Non-pigmented ciliary epithelial cell (primary cell): ENCODE measurements at regions not wholly inside any gene's neighbourhood (a gene's known extent, or its start where the extent isn't known, plus 50 kb on each side); places are given as distances from the start of the nearest gene placed in this dataset.
"Not testable (repeated sequence)": the region's sequence is repeated elsewhere in the genome, so short reads cannot be mapped to it uniquely, and the experiment has no call there.

ENCODE experiments used
- DNase-seq: peaks from one replicate; pipeline ENCODE4 v3.0.0-alpha.2; 2010; ENCODE audit warnings: low read depth

DNA sequence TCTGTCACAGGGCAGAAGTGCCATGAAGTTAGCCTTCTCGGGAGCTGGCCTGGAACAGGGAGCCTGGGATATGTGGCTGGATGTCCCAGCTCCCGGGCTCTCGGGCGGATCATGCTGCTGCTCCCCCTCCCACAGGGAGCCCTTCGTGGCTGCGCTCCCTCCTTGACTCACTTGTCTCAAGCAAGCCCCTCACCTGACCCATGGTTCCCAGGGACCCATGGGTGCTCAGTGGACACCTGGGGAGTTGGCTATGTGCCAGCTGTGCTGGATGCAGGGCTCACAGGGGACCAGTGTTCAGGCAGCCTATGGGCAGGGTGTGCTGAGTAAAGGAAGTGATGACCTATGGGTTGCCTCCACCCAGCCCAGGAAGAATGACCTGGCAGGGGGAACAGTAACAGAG, 213.1 kb upstream of the SGCG start:
- DNase-seq = no peak

DNA sequence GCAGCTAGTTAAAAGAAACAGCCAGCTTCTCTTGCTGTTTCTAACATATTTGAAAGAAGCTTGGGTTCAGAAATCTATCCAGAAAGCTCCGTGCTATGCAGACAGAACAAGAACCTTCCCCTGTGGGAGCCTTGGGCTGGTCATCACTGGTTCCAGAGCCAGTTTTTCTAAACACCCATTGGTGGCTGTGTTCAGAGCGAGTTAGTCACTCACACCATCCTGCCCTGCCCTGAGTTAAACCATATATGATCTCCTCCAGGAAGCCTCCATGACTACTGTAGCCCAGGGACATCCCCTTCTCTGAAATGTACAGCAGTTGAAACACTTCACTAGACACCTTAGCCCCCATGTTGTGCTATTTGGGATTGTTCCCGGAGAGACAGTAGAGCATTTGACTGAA, 200.8 kb upstream of the SGCG start:
- DNase-seq = no peak

DNA sequence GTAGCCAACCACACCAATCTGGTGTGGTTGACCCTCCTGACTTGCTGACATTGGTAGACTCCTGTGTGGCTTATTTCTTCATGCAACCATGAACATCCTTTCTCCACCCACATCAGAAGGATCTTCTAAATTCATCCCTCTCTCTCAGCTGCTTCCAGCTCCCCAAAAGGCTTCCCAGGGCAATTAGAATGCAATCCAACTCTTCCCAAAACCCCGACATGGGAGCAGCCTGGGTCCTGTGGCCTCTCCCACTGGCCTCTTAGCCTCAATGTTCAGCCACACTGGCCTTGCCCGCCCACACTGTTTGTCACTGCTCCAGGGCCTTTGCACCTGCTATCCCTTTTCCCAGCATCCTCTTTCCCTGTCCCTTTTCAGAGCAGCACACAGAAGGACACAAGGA, 199.8 kb upstream of the SGCG start:
- no peak for DNase-seq

DNA sequence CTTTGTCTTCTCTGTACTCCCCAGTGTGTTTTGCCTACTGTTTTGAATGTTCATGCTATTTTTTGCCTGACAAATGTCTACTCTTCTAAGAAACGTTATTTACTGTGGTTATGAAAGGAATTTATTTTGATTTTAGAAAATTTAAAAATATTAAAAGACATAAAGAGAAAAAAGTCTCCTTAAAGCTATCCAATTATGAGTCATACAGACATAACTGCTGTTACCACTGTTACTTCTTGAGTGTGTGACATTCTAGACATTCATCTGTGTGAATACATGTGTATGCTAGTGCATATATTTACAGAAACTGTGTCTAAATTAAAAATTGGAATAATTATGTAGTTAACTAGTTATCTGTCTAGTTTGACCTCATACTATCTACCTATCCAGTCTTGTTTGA, 187.6 kb upstream of the SGCG start:
- DNase-seq = no peak

DNA sequence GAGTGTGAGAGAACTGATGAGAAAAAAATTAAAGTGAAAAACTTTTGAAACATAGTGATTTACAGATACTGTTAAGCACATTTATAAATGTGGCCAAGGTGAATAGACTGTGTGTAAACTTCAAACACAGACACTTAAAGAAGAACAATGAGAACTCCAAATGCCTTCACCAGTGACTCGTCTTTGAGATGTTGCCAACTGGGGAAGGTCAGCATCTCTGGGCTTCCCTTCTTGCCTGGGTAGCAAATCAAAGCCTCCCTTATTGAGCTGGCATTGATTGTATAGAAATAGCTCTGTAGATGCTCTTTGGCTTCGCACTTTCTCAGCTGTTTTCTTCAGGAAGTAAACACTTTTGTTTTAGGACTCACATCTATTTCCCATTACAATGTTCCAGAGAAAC, 177.3 kb upstream of the SGCG start:
- no peak for DNase-seq

DNA sequence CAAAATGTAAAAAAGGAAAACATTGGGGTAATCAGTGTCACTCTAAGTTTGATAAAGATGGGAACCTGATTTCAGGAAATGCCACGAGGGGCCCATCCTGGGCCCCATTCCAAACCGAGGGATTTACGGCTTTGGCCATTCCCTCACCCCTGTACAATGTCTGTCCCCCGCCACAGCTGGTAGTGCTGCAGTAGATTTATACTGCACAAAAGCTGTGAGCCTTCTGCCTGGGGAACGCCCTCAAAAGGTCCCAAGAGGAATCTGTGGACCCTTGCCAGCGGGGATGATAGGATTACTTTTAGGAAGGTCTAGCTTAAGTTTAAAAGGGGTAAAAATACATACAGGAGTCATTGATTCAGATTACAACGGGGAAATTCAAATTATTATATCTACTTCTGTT, 173.4 kb upstream of the SGCG start:
- no peak for DNase-seq

DNA sequence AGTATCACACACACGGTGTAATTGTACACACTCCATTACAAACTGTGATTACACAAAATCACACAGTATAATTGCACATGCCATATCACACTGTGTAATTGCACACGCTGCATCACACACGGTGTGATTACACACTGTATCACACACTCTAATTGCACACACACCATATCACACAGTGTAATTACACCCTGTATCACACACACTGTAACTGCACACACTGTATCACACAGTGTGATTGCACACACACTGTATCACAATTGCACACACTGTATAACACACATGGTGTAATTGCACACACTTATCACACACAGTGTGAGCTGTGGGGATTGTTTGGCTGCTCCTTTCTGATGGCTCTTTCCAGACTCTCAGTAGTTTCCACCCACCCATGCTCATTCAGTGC, 162.6 kb upstream of the SGCG start:
- no peak for DNase-seq

DNA sequence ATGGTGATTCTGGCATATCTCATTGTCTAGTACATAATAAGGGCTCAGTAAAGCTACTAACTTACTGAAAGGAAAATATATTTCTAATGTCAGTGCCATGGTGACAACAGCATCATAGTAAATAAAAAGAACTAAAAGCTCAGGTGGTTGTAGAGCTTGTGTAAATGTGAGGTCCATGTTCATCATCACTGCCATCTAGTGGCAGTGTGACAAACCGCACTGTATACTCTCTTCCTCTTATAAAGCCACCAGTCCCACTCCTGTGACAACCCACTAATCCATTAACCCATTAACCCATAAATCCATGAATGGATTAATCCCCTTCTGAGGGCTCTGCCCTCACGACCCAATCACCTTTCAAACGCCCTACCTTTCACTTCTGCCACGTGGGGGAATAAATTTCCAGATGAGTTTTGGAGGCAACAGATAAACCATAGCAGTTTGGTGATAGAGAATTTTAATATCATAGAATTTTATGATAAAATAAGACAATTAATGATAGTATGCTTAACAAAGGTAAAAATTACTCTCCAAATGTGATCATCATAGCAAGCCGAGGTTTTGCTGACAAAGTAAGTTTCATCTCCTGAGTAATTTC, 160.4 kb upstream of the SGCG start:
- DNase-seq = peak; percentile 17

DNA sequence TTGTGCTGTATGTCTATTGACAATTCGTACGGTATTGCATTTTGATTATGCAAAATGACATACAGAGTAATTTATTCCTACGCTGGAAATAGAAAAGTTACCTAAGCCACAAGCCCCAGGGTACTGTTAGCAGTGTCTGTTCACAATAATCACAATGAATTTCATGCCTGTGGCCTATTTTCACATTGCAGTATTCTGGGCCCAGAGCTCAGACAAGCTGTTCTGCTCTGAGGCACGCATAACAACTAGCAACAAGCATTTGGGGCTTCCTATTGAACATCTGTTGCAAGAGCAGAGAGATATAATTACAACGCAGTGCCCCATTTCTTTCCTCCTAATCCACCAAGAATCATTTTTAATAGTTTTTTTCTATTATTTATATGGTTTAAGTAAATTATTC, 158.9 kb upstream of the SGCG start:
- DNase-seq = no peak

DNA sequence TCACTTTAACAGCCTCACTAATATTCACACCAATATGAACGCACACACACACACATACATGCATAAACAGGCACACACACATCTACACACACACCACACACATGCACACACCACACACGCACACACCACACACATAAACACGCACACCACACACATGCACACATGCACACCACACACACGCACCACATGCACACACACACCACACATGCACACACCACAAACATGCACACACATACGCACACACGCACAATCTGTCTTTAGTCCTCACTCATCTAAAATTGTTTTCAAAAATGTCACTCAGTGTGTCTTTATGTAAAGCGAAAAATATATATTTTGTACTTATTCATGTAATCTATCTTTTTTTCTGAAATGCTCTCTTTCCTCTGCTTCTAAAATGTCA, 158.1 kb upstream of the SGCG start:
- no peak for DNase-seq

DNA sequence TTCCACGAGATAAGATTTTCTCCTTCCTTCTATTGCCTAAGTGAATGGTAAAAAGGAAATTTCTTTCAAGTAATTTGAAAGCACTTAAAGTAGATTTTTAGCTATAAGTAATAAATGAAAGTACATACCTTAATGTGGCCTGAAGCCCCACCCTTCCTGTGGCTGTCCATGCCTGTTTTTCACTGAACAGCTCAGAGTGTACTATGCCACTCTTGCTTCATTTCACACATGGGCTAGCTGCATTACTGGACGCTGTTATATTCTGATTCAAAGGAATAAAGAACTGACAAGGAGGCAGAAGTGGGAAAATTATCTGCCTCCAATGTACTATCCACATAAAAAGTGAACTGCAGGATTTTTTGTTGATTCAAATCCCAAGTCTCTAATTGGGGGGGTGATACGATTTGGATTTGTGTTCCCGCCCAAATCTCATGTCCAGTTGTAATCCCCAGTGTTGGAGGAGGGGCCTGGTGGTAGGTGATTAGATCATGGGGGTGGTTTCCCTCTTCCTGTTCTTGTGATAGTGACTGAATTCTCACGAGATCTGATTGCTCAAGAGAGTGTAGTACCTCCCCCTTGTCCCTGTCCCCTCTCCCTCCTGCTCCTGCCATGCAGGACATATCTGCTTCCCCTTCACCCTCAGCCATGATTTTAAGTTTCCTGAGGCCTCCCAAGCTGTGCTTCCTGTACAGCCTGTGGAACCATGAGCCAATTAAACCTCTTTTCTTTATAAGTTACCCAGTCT, 154.7 kb upstream of the SGCG start:
- no peak for DNase-seq

DNA sequence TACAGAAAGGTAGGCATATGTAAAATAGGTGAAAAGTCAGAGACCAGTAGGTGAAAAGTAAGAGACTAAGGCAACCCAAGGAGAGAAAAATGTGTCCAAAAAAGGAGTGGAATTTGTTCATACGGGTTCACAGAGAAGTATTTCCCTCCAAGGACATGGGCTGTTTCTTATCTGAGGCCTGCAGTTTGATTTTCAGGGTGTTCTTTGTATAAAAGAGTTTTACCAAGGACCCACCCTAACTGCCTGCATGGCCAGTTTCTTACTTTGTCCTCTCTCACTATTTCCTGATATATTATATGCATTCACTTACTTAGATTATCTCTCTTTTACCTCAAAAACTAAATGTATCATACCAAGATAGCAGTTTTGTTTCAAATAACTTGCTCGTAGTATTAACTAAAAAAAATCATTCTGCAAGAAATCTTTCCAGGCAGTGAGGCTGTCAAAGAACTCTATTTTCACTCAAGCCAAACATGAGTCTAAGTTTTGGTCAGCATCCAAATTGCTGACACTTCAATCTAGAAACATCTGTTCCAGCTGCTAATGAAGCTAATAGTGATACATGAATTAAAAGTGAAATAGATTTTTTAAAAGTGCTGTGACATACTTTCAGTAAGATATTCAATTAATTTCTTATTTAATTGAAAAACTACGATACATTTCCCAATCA, 141.4 kb upstream of the SGCG start:
- DNase-seq = no peak

DNA sequence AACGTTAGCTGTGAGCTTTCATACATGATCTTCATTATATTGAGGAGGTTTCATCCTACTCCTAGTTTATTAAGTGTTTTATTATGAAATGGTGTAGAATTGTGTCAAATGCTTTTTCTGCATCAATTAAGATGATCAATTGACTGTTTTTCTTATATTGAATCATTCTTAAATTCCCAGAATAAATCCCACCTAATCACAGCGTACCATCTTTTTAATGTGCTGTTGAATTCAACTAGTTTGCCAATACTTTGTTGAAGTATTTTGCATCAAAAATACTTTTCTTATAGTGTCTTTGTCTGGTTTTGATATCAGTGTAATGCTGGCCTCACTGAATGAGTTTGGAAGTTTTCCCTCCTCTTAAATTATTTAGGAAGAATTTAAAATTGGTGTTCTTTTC, 138.6 kb upstream of the SGCG start:
- DNase-seq = no peak

DNA sequence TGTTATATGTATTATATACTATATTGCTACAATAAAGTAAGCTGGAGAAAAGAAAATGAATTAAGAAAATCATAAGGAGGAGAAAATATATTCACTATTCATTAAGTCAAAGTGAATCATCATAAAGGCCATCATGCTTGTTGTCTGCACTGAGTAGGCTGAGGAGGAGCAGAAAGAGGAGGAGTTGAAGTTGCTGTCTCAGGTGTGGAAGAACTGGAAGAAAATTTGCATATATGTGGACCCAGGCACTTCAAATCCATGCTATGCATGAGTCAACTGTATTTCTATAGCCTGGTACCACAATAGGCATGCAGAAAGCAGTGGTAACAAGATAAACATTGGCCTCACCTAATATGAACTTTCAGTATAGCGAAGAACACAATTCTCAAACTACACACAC, 135.9 kb upstream of the SGCG start:
- DNase-seq = no peak

DNA sequence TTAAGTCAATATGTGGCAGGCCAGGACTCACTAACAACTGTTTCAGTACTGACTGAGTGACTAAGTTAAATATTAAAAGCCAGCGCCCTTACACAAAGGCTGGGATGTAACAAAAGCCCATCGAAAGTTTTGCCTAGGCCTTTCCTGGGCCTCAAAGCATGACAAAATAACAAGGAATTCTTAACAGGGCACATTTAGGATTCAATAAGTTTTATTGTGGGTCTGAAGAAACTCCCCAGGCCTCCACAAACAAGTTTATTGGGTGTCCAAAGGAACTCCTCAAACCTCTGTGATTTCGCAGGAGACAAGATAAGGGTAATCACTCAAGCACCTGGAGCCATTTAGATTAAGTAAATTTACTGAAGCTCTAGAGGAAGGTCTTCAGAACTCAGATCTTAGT, 130.7 kb upstream of the SGCG start:
- DNase-seq = no peak

DNA sequence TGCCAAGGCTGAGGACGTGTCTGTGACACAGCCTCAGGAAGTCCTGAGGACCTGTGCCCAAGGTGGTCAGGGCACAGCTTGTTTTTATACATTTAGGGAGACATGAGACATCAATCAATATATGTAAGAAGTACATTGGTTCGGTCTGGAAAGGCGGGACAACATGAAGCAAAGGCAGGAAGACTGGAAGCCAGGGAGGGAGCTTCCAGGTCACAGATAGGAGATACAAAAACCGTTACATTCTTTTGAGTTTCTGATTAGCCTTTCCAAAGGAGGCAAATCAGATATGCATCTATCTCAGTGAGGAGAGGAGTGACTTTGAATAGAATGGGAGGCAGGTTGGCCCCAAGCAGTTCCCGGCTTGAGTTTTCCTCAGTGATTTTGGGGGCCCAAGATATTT, 127.1 kb upstream of the SGCG start:
- DNase-seq = not testable (repeated sequence)

DNA sequence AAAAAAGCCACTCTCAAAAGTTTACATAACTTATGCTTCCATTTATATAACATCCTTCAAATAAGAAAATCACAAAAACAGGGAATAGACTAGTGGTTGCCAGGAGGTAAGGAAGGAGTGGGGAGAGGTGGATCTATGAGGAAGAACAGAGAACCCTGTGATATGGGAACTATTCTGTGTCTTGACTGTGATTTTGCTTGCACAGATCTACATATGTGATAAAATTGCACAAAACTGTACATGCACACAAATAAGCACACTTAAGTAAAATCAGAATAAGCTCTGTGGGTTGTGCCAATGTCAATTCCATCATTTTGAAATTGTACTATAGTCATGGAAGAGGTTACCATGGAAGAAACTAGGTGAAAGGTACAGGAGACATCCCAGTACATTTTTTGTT, 121.6 kb upstream of the SGCG start:
- DNase-seq = no peak

DNA sequence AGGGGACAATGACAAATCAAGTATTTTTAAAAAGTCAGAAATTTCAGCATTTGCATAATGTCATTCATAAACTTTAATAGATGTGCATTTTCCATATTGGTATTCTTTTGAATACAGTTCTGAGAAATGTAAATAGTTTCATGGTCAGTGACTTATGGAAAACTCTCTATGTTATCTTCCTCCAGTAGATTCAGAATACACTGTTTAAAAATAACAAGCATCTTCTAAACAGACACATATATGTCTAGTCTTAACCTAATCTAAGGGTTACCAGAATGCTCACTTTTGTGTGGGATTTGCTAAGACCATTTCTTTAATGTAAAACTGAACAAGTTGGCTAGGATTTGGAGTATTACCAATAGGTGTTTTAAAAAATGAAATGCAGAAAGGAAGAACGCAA, 119.8 kb upstream of the SGCG start:
- no peak for DNase-seq

DNA sequence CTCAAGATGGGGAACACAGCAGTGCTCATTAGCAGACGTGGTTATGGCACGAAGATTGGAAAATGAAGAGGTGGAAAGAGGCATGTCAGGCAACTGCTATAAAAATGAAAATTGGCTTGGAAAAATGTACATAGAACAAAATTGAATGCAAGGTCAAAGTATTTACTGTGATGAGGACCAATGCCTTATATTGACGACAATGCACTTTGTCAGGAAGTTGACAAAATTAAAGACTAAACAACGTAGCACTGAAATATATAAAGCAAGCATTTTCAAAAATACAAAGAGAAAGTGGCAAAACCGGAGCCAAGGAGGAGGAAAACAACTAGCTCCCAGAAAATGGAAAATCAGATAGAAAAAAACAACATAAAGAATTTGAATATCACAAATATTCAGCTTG, 113.7 kb upstream of the SGCG start:
- no peak for DNase-seq

DNA sequence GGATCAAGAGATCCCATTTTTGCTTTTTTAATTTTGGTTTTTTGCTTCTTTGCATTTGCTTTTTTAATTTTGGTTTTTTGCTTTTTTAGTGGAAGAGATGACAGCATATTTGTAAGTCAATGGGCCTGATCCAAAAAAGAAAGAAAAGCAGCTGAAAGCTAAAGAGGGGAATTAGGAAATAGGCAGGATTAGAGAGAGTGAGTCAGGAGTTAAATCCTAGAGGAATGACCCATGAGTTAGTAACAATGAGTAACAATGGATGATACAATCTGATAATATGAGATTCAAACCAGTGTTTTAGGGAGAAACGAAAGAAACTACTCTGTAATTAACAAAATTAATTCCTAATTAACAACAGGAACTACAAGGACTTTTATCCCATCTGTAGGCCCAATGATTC, 111.2 kb upstream of the SGCG start:
- peak; percentile 36 for DNase-seq

DNA sequence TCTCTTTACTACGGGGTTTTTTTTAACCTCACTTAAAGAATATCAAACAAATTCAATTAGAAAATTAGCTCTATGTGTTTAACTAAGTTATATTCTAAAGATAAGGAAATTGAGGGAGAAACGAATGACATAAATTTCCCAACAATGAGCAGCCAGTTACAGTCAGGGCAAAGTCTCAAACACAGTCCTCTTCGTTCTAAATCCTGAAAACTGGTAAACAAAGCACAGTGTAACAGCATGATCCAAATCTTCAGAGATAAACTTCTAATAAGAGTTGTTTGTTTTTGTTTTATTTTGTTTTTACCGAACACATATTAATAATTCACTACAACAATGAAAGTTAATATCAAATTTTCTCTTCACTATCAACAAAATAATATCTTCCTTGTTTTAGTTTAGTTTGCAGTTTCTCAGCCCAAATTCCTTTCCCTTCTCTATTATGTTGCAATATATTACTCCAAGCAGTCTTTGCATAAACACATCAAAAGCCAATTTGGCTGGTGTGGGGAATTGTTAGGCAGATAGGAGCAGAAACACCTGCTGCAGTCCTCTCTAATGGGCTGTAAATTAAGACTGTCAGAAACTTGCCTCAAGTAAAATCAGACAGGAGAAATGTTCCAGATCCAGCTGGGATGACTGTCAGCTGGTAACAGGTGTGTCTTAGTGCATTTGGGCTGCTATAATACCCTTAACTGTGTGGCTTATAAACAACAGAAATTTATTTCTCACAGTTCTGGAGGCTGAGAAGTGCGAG, 106.5 kb upstream of the SGCG start:
- DNase-seq = no peak

DNA sequence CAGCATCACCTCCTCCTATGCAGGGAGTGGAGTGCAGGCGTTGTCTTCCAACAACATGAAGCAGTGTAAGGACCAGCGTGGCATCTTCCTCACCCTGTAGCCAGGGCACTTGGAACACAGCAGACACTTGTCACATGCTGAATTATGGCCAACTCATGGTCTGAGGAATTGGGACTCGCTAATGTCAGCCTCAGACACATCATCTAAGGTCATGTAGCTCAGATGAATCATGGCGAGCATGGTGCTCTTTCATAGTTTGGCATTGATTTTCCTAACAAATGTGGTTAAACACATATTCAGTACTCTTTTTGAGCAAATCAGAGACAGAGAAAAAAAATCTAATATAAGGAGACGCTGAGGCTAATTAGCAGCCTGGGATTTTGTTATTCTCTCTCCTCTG, 99.6 kb upstream of the SGCG start:
- DNase-seq = no peak

DNA sequence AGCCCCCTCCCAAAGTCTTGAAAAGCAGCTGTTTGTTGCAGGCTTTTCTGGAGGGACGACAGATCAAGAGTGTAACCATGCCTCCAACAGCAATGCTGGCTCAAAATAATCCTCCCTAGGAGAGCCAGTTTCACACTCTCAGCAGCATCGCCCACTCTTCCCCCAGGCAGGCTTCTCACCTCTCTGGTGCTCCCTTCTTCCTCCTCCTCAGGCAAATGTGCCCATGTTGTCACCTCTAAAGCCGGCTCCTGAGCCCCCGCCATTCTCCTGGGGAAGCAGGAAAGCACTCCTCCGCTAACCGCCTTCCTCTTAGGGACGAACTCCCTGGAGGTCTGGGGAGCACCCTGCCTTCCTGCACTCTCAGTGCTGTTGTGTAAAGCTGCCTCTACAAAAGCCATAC, 98.9 kb upstream of the SGCG start:
- DNase-seq = no peak
